ENCODE measurements at regions not wholly inside any gene's neighbourhood (a gene's known extent, or its start where the extent isn't known, plus 50 kb on each side); places are given as distances from the start of the nearest gene placed in this dataset.

DNA sequence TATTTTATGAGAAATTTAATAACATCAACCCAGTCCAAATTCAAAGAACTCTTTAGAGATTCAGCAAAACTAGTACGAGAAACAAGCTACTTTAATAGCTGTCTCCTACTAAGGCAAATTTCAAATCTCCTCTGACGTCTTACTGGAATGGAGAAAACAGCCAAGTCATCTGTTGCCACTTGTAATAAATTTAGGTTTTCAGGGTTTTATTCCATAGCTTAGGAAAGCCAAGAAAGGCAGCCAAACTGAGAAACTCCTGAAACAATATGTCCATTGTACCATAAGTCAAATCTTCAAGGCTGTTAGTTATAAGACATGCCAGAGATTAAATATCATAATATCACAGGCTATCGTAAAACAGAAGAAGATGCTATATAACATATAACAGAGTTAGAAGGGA lies 524.6 kb upstream of the SETBP1 start:
- TF ChIP-seq, protein P1, sequence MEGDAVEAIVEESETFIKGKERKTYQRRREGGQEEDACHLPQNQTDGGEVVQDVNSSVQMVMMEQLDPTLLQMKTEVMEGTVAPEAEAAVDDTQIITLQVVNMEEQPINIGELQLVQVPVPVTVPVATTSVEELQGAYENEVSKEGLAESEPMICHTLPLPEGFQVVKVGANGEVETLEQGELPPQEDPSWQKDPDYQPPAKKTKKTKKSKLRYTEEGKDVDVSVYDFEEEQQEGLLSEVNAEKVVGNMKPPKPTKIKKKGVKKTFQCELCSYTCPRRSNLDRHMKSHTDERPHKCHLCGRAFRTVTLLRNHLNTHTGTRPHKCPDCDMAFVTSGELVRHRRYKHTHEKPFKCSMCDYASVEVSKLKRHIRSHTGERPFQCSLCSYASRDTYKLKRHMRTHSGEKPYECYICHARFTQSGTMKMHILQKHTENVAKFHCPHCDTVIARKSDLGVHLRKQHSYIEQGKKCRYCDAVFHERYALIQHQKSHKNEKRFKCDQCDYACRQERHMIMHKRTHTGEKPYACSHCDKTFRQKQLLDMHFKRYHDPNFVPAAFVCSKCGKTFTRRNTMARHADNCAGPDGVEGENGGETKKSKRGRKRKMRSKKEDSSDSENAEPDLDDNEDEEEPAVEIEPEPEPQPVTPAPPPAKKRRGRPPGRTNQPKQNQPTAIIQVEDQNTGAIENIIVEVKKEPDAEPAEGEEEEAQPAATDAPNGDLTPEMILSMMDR (IDR thresholded peaks at IDR 0.05 in 4 of 5, conservative IDR thresholded peaks at IDR 0.05 in 1 of 5) = no peak
- TF ChIP-seq POLR2A (IDR thresholded peaks at IDR 0.05) = no peak
